ENCODE measurements at regions not wholly inside any gene's neighbourhood (a gene's known extent, or its start where the extent isn't known, plus 50 kb on each side); places are given as distances from the start of the nearest gene placed in this dataset.
A peak's percentile ranks its signal among the peaks of the same experiment; 100 is the strongest.

DNA sequence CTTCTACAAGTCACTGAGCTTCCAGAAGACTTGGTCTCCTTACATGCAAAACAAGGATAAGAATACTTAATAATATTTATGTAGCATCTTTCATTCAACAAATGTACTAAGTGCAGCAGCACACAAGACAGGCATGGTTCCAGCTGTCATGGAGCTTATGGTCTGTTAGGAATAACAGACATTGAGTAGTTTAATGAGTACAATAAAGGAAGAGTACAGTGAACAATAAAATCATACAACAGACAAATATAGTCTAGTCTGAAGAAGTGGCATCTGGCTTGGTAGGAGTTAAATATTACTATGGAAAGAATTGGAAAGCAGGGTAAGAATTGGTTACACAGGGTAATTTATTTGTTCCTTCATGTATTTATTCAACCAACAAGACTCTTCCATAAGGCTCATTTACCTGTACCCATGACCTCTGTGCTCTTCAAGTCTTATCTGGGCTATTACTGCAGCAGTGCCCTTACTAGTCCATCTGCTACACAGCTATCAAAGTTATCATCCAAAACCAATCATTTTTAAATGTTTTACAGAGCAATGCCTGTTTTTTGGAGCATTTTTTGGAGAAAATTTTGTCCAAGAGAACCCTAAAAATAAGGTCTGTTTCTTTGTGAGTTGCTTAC, 101.1 kb upstream of the RPL34 start:
- no peaks in the 10 kb centered on the region for H3K9me3 Mint-ChIP-seq (ENCODE audit: low read depth)
- no peaks in the 10 kb centered on the region for H3K4me1 Mint-ChIP-seq (ENCODE audit: low read depth)
- H3K4me3 Mint-ChIP-seq (ENCODE audit: unreplicated experiment): no peak overlapping the region
- TF ChIP-seq, protein P1, sequence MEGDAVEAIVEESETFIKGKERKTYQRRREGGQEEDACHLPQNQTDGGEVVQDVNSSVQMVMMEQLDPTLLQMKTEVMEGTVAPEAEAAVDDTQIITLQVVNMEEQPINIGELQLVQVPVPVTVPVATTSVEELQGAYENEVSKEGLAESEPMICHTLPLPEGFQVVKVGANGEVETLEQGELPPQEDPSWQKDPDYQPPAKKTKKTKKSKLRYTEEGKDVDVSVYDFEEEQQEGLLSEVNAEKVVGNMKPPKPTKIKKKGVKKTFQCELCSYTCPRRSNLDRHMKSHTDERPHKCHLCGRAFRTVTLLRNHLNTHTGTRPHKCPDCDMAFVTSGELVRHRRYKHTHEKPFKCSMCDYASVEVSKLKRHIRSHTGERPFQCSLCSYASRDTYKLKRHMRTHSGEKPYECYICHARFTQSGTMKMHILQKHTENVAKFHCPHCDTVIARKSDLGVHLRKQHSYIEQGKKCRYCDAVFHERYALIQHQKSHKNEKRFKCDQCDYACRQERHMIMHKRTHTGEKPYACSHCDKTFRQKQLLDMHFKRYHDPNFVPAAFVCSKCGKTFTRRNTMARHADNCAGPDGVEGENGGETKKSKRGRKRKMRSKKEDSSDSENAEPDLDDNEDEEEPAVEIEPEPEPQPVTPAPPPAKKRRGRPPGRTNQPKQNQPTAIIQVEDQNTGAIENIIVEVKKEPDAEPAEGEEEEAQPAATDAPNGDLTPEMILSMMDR (IDR thresholded peaks at IDR 0.05): no peak
- H3K27me3 Mint-ChIP-seq (ENCODE audit: low read depth): no peaks in the 10 kb centered on the region
- no peaks in the 10 kb centered on the region for H3K36me3 Mint-ChIP-seq (ENCODE audit: low read depth)
- no peak for DNase-seq (ENCODE audit: low spot score)
- no peak overlapping the region for H3K27ac Mint-ChIP-seq (ENCODE audit: unreplicated experiment)

DNA sequence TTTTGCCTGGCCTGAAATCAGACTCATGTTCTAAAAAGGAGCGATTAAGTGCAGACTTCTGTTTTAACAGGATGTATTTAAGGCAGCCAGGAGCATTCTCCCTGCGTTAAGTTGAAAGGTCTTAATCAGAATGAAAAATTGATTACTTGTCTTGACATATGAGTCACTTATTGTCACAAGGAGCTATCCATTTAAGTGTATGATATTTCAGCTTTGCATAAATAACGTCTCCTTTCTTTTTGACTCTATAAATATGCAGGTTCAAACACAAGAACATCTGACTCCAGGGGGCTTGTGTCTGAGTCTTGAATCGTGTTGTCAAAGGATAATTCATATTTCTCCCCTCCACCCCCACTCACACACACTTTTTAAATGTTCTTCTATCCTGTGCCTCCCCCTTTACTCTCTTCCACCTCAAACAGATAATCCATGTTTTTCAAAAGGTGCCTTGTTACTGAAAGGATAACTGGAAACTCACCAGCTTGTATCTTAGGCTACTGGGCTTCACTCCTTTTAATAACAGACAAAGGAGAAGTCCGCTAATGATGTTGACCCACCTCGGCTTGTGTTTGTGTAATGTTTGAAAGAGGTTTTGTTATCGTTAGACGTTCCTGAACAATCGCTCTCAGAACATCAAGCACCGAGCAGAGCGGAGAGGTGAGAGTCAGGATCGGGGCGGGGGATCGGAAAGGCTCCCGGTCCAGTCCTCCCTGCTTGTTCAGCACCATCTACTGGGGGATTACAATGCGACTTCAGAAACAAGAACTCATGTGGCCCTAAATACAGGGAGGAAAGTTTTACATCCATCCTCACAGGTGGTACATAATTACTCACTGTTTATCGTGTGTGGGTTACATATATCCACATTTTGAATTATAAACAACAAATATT, 107.5 kb upstream of the RPL34 start:
- Mint-ChIP-seq H3K4me1 (ENCODE audit: low read depth) (peaks cover 8% of the 10 kb centered on the region), H3K9me3 (ENCODE audit: low read depth) (peaks cover 2% of the 10 kb centered on the region), H3K36me3 (ENCODE audit: low read depth) (no peaks in the 10 kb centered on the region), H3K27me3 (ENCODE audit: low read depth) (peaks cover 17% of the 10 kb centered on the region), H3K27ac (ENCODE audit: unreplicated experiment) (no peak overlapping the region), H3K4me3 (ENCODE audit: unreplicated experiment) (peak overlapping the region; percentile 64)
- TF ChIP-seq, protein P1 (IDR thresholded peaks at IDR 0.05): peak; percentile 84
- no peak for DNase-seq (ENCODE audit: low spot score)

DNA sequence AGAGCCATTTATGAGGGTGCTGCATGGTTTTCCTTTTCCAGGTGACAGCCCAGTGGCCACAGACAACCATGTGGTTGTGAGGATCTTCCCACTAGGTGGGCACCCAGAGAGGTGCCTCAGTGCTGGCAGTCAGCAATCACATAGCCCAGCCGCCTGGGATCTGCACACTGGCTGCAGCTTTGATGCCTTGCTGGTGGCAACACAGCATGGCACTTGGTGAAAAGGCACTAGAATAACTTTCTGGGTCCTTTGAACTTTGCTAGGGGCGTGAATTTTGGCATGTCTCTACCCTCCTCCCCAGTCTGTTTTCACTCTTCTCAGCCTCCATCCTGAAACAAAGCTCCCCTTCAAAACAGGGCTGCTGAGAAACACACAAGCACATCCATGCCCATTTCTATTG, 108.8 kb upstream of the RPL34 start:
- TF ChIP-seq, protein P1 (IDR thresholded peaks at IDR 0.05): no peak
- Mint-ChIP-seq H3K9me3 (ENCODE audit: low read depth) (peaks cover 9% of the 10 kb centered on the region), H3K4me1 (ENCODE audit: low read depth) (peaks cover 8% of the 10 kb centered on the region), H3K27me3 (ENCODE audit: low read depth) (peaks cover 17% of the 10 kb centered on the region), H3K4me3 (ENCODE audit: unreplicated experiment) (no peak overlapping the region), H3K27ac (ENCODE audit: unreplicated experiment) (no peak overlapping the region), H3K36me3 (ENCODE audit: low read depth) (peaks cover 4% of the 10 kb centered on the region)
- DNase-seq (ENCODE audit: low spot score): no peak

DNA sequence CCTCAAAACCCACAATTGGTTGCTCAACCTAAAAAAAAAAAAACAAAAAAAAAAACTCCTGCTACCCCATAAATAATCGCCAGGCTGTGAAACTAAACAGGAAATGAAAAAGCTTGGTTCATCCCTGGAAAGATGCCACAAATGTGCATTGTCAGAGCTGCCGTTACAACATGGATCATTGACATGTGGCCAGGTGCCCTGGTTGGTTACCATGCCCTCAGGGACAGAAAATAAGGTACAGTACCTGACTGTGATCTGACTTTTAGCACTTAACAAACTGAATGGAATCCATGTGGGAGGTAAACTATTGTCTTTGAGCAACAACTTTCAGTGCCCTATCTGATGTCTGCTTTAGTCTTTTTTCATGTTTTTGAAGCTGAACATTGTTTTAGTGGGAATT, 118.0 kb upstream of the RPL34 start:
- peaks cover 4% of the 10 kb centered on the region for H3K27me3 Mint-ChIP-seq (ENCODE audit: low read depth)
- H3K9me3 Mint-ChIP-seq (ENCODE audit: low read depth): peaks cover 20% of the 10 kb centered on the region
- H3K4me3 Mint-ChIP-seq (ENCODE audit: unreplicated experiment): no peak overlapping the region
- no peaks in the 10 kb centered on the region for H3K4me1 Mint-ChIP-seq (ENCODE audit: low read depth)
- DNase-seq (ENCODE audit: low spot score): no peak
- no peak overlapping the region for H3K27ac Mint-ChIP-seq (ENCODE audit: unreplicated experiment)
- peaks cover 6% of the 10 kb centered on the region for H3K36me3 Mint-ChIP-seq (ENCODE audit: low read depth)
- TF ChIP-seq, protein P1 (IDR thresholded peaks at IDR 0.05): no peak

DNA sequence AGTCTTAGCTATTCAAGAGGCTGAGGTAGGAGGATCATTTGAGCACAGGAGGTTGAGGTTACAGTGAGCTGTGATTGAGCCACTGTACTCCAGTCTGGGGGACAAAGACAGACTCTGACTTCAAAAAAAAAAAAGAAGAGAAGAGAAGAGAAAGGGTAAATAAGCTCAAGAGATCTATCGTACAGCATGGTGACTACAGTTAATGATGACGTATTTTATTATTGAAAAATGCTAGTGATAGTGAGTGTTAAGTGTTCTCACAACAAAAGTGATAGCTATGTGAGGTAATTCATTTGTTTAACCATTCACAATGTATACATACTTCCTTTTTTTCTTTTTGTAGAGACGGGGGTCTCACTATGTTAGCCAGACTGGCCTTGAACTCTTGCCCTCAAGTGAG, 121.5 kb upstream of the RPL34 start:
- DNase-seq (ENCODE audit: low spot score): no peak
- TF ChIP-seq, protein P1 (IDR thresholded peaks at IDR 0.05): no peak
- H3K9me3 Mint-ChIP-seq (ENCODE audit: low read depth): peaks cover 19% of the 10 kb centered on the region
- H3K36me3 Mint-ChIP-seq (ENCODE audit: low read depth): peaks cover 4% of the 10 kb centered on the region
- no peak overlapping the region for H3K27ac Mint-ChIP-seq (ENCODE audit: unreplicated experiment)
- no peaks in the 10 kb centered on the region for H3K4me1 Mint-ChIP-seq (ENCODE audit: low read depth)
- H3K4me3 Mint-ChIP-seq (ENCODE audit: unreplicated experiment): no peak overlapping the region
- peaks cover 4% of the 10 kb centered on the region for H3K27me3 Mint-ChIP-seq (ENCODE audit: low read depth)

Data from chondrocyte (in vitro differentiated cells).